H1 (cell line): ENCODE measurements at regions not wholly inside any gene's neighbourhood (a gene's known extent, or its start where the extent isn't known, plus 50 kb on each side); places are given as distances from the start of the nearest gene placed in this dataset.

Experiments used
- TF ChIP-seq, protein P1 (sequence below): IDR thresholded peaks from 2 replicates; pipeline ENCODE4 v1.6.1; 2012; ENCODE audit warnings: low read length, inconsistent platforms

DNA sequence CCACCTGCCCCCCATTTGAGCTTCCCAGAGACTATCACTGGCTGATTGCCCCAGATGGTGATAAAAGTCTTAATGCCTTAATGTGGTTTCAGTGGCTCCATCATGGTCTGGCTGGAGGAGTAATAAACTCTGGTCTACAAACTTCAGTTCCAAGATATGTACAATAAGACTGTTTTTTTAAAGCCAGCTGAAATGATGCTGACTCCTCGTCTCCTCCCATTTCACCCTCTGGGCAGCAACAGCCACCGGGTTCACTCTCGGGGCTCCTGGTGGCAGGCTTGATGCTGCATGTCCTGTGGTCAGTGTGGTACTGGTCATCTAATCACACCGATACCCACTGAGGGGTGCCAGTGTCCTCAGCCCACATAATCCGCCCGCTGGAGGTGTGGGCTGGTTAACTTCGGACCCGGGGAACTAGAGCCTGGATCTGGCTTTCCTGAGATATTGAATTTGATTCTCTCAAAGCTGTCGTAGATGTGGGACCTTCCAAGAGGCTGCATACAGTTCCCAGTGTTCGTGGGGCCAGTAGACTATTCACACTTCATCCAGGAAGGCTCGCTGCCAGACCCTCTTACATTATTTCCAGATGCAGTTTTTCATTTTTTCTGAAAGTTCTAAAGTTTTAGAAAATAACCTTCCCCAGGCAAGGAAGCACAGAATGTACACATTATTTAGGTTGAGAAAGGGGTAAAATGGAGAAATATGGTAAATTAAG is 95.3 kb downstream of the GALR1 start (continued):
- TF ChIP-seq, protein P1, sequence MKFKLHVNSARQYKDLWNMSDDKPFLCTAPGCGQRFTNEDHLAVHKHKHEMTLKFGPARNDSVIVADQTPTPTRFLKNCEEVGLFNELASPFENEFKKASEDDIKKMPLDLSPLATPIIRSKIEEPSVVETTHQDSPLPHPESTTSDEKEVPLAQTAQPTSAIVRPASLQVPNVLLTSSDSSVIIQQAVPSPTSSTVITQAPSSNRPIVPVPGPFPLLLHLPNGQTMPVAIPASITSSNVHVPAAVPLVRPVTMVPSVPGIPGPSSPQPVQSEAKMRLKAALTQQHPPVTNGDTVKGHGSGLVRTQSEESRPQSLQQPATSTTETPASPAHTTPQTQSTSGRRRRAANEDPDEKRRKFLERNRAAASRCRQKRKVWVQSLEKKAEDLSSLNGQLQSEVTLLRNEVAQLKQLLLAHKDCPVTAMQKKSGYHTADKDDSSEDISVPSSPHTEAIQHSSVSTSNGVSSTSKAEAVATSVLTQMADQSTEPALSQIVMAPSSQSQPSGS = no peak
